BE2C (cell line): ENCODE measurements at regions not wholly inside any gene's neighbourhood (a gene's known extent, or its start where the extent isn't known, plus 50 kb on each side); places are given as distances from the start of the nearest gene placed in this dataset.

Experiments
- DNase-seq: peaks from one replicate; pipeline ENCODE4 v3.0.0-alpha.2; 2020
- H3K27me3 ChIP-seq: fragments of 250-450 bp; sonication (Bioruptor Pico); 2 replicates; pipeline ENCODE4 v1.5.1; 2020; ENCODE audit warnings: mild to moderate bottlenecking
- H3K36me3 ChIP-seq: fragments of 250-450 bp; sonication (Bioruptor Pico); 2 replicates; pipeline ENCODE4 v1.5.1; 2020; ENCODE audit warnings: mild to moderate bottlenecking
- H3K4me1 ChIP-seq: fragments of 250-450 bp; sonication (Bioruptor Pico); 2 replicates; pipeline ENCODE4 v1.5.1; 2020
- H3K4me3 ChIP-seq: 2 replicates; pipeline ENCODE4 v1.5.1; 2011; ENCODE audit warnings: low read depth, low read length
- H3K9me3 ChIP-seq: fragments of 250-450 bp; sonication (Bioruptor Pico); 2 replicates; pipeline ENCODE4 v1.5.1; 2020
- CTCF ChIP-seq: IDR thresholded peaks from 2 replicates; pipeline ENCODE4 v1.5.1; 2012; ENCODE audit warnings: mild to moderate bottlenecking, low read depth, low read length

- TF ChIP-seq CTCF: no peak
- Histone ChIP-seq H3K9me3 (no peaks in the 10 kb centered on the region), H3K27me3 (no peaks in the 10 kb centered on the region), H3K36me3 (no peaks in the 10 kb centered on the region), H3K4me3 (no peak overlapping the region), H3K4me1 (no peaks in the 10 kb centered on the region)
- no peak for DNase-seq
Measured at GRCh38 chr11:109726061-109726460, 304.1 kb downstream of the C11orf87 start.

- no peak for TF ChIP-seq CTCF
- H3K9me3 ChIP-seq: no peaks in the 10 kb centered on the region
- H3K27me3 ChIP-seq: no peaks in the 10 kb centered on the region
- H3K36me3 ChIP-seq: no peaks in the 10 kb centered on the region
- no peak overlapping the region for H3K4me3 ChIP-seq
- no peaks in the 10 kb centered on the region for H3K4me1 ChIP-seq
- DNase-seq: no peak
Measured at GRCh38 chr11:109728056-109728455, 306.1 kb downstream of the C11orf87 start.

GRCh38 chr11:109729761-109730160, 307.8 kb downstream of the C11orf87 start:
- no peaks in the 10 kb centered on the region for H3K4me1 ChIP-seq
- no peaks in the 10 kb centered on the region for H3K36me3 ChIP-seq
- DNase-seq: no peak
- no peaks in the 10 kb centered on the region for H3K9me3 ChIP-seq
- 0 out of 2 replicates have a peak, but pooled peaks have one; percentile 3 for TF ChIP-seq CTCF
- no peak overlapping the region for H3K4me3 ChIP-seq
- H3K27me3 ChIP-seq: no peaks in the 10 kb centered on the region

GRCh38 chr11:109730669-109731068, 308.7 kb downstream of the C11orf87 start:
- no peak for DNase-seq
- TF ChIP-seq CTCF: no peak

GRCh38 chr11:109731451-109731850, 309.5 kb downstream of the C11orf87 start:
- Histone ChIP-seq H3K4me3 (no peak overlapping the region), H3K36me3 (no peaks in the 10 kb centered on the region), H3K27me3 (no peaks in the 10 kb centered on the region), H3K4me1 (no peaks in the 10 kb centered on the region), H3K9me3 (no peaks in the 10 kb centered on the region)
- DNase-seq: no peak
- no peak for TF ChIP-seq CTCF

More at GRCh38 chr11:109730669-109731068, 308.7 kb downstream of the C11orf87 start:
- Histone ChIP-seq H3K9me3 (no peaks in the 10 kb centered on the region), H3K27me3 (no peaks in the 10 kb centered on the region), H3K4me3 (no peak overlapping the region), H3K4me1 (no peaks in the 10 kb centered on the region), H3K36me3 (no peaks in the 10 kb centered on the region)

- H3K27me3 ChIP-seq: no peaks in the 10 kb centered on the region
- TF ChIP-seq CTCF: no peak
- H3K36me3 ChIP-seq: no peaks in the 10 kb centered on the region
- H3K4me1 ChIP-seq: no peaks in the 10 kb centered on the region
- no peaks in the 10 kb centered on the region for H3K9me3 ChIP-seq
- DNase-seq: no peak
- no peak overlapping the region for H3K4me3 ChIP-seq
Measured at GRCh38 chr11:109733245-109733644, 311.3 kb downstream of the C11orf87 start.
